ENCODE measurements at regions not wholly inside any gene's neighbourhood (a gene's known extent, or its start where the extent isn't known, plus 50 kb on each side); places are given as distances from the start of the nearest gene placed in this dataset.

GRCh38 chr4:96139251-96139929, 299.5 kb downstream of the PDHA2 start:
- H3K4me3 ChIP-seq (ENCODE audit: low read depth, low read length) = no peak overlapping the region
- TF ChIP-seq, protein P1, sequence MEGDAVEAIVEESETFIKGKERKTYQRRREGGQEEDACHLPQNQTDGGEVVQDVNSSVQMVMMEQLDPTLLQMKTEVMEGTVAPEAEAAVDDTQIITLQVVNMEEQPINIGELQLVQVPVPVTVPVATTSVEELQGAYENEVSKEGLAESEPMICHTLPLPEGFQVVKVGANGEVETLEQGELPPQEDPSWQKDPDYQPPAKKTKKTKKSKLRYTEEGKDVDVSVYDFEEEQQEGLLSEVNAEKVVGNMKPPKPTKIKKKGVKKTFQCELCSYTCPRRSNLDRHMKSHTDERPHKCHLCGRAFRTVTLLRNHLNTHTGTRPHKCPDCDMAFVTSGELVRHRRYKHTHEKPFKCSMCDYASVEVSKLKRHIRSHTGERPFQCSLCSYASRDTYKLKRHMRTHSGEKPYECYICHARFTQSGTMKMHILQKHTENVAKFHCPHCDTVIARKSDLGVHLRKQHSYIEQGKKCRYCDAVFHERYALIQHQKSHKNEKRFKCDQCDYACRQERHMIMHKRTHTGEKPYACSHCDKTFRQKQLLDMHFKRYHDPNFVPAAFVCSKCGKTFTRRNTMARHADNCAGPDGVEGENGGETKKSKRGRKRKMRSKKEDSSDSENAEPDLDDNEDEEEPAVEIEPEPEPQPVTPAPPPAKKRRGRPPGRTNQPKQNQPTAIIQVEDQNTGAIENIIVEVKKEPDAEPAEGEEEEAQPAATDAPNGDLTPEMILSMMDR (IDR thresholded peaks at IDR 0.05; ENCODE audit: low read depth, low read length, missing control alignments) = no peak
- DNase-seq (ENCODE audit: low read depth) = no peak

DNA sequence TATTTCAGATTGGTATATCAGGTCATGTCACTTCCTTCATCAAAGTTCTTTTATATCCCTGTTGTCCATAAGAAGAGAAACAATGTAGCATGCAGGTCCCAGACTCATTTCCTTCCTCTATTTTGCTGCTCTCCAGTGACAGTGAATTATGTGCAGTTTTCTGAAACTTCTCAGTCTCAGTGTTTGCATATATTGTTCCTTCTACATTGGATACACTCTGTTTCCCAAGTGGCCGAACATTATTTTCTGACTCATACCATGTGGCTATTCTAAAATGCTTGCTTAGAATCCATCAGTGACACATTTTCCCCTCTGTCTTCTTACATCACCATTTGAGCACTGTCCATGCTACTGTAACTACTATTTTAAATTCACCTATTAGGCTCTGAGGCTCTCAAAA, 305.7 kb downstream of the PDHA2 start:
- DNase-seq (ENCODE audit: low read depth) = no peak
- no peak overlapping the region for H3K4me3 ChIP-seq (ENCODE audit: low read depth, low read length)
- TF ChIP-seq, protein P1 (IDR thresholded peaks at IDR 0.05; ENCODE audit: low read depth, low read length, missing control alignments) = no peak

- no peak overlapping the region for H3K4me3 ChIP-seq (ENCODE audit: low read depth, low read length)
- no peak for DNase-seq (ENCODE audit: low read depth)
- TF ChIP-seq, protein P1 (IDR thresholded peaks at IDR 0.05; ENCODE audit: low read depth, low read length, missing control alignments) = no peak
Observed at GRCh38 chr4:96146686-96147085, 306.8 kb downstream of the PDHA2 start.

DNA sequence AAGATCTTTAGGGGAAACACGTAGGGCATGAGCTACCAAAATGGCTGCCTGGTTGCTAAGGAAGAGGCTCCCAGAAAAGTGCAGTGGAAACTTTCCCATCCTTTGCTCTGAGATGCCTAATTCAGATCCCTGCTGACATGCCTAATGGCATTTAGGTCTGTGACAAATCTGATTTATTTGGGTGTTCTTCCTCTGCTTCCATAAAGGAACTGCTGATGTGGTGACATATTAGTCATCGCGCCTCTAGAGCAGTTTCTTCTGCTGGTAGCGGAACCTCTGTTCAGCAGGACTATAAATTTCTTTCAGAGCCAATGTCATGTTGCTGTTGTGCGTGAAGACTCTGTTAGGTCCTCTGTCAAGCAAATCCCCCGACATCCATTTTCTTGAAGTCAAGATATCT, 310.0 kb downstream of the PDHA2 start:
- H3K4me3 ChIP-seq (ENCODE audit: low read depth, low read length) = no peak overlapping the region
- no peak for DNase-seq (ENCODE audit: low read depth)
- TF ChIP-seq, protein P1 (IDR thresholded peaks at IDR 0.05; ENCODE audit: low read depth, low read length, missing control alignments) = no peak

- no peak overlapping the region for H3K4me3 ChIP-seq (ENCODE audit: low read depth, low read length)
- TF ChIP-seq, protein P1 (IDR thresholded peaks at IDR 0.05; ENCODE audit: low read depth, low read length, missing control alignments) = no peak
- DNase-seq (ENCODE audit: low read depth) = no peak
Observed at GRCh38 chr4:96150466-96150865, 310.6 kb downstream of the PDHA2 start.

GRCh38 chr4:96152824-96153223, 312.9 kb downstream of the PDHA2 start:
- no peak for DNase-seq (ENCODE audit: low read depth)
- TF ChIP-seq, protein P1 (IDR thresholded peaks at IDR 0.05; ENCODE audit: low read depth, low read length, missing control alignments) = no peak
- H3K4me3 ChIP-seq (ENCODE audit: low read depth, low read length) = no peak overlapping the region

- DNase-seq (ENCODE audit: low read depth) = no peak
- no peak overlapping the region for H3K4me3 ChIP-seq (ENCODE audit: low read depth, low read length)
- TF ChIP-seq, protein P1 (IDR thresholded peaks at IDR 0.05; ENCODE audit: low read depth, low read length, missing control alignments) = no peak
Observed at GRCh38 chr4:96154676-96155075, 314.8 kb downstream of the PDHA2 start.

Measured in GM12864 (cell line).